ENCODE measurements at regions not wholly inside any gene's neighbourhood (a gene's known extent, or its start where the extent isn't known, plus 50 kb on each side); places are given as distances from the start of the nearest gene placed in this dataset.

DNA sequence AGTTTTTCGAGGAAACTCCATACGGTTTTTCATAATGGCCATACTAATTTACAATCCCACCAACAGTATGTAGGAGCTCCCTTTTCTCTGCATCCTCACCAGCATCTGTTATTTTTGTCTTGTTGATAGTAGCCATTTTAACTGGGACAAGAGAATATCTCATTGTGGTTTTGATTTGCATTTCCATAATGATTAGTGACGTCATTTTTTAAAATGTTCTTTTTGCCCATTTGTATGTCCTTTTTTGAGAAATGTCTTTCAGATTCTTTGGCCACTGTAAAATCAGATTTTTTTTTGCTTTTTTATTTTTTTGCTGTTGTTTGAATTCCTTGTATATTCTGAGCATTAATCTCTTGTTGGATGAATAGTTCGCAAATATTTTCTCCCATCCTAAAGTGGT is 243.9 kb downstream of the TRIML1 start:
- TF ChIP-seq CTCF (IDR thresholded peaks at IDR 0.05; ENCODE audit: low read depth, low read length, poor library complexity, severe bottlenecking) (no peak), EZH2phosphoT487 (IDR thresholded peaks at IDR 0.05; ENCODE audit: borderline replicate concordance, low read length) (no peak)

Measured in DOHH2 (cell line).